HG03159 (cell line): ENCODE measurements at regions not wholly inside any gene's neighbourhood (a gene's known extent, or its start where the extent isn't known, plus 50 kb on each side); places are given as distances from the start of the nearest gene placed in this dataset.

Experiments
- ATAC-seq: cut with Tn5 transposase; IDR thresholded peaks from one replicate; pipeline ENCODE4 v1.9.1; 2021; ENCODE audit warnings: mild to moderate bottlenecking, moderate library complexity; ENCODE audit not compliant: unreplicated experiment

- ATAC-seq, result no peak
Measured at GRCh38 chr6:39999006-39999867, 65.0 kb upstream of the MOCS1 start.

GRCh38 chr6:39998126-39998525 lies 63.9 kb upstream of the MOCS1 start:
- no peak for ATAC-seq

- ATAC-seq, result no peak
Measured at GRCh38 chr6:39997101-39997635, 62.9 kb upstream of the MOCS1 start.

DNA sequence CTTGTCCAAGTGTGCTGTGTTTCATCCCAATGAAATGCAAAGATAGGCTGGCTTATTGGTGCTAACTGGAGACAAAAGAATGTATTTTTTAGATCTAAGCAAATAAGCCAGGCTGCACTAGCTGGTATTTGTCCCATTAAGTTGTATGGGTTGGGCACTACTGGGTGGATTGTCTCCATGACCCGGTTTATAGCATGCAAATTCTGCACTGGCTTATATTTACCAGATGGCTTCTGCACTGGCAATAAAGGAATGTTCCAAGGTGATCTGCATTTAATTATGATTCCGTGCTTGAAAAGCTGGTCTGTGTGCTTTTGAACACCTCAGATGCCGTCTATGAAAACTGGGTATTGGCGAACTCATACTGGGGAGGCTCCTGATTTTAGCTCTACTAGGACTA lies 61.4 kb upstream of the MOCS1 start:
- no peak for ATAC-seq

DNA sequence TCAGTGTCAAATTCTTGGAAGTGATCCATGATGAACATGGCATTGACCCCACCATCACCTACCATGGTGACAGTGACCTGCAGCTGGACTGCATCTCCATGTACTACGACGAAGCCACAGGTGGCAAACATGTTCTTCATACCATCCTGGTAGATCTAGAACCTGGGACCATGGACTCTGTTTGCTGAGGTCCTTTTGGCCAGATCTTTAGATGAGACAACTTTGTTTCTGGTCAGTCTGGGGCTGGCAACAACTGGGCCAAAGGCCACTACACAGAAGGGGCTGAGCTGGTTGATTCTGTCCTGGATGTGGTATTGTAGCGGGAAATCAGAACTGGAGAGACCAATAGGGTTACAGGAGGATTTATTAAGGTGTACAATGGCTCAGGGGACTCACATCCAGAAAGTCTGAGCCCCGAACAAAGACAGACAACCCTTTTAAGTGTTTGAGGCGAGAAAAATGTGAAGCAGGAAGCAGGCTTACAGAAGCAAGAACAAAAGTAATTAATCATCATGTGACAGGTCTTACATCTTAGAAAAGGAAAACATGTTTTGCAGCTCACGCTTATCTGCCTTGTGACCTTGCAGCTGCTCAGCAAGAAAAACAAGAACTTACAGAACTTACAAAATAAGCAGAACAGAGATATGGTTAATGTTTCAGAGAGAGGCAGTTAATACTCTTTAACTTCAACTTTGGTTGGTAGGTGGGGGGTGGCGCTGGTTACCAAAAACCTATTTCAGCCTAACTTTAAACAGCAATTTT lies 58.8 kb upstream of the MOCS1 start:
- ATAC-seq, result no peak
